ENCODE measurements at regions not wholly inside any gene's neighbourhood (a gene's known extent, or its start where the extent isn't known, plus 50 kb on each side); places are given as distances from the start of the nearest gene placed in this dataset.
"Not testable (repeated sequence)": the region's sequence is repeated elsewhere in the genome, so short reads cannot be mapped to it uniquely, and the experiment has no call there.

GRCh38 chr9:92208693-92209524 is 84.6 kb downstream of the IARS1 start:
- in situ Hi-C loops (cut with HindIII; ENCODE audit: low pct_unique_long_range_greater_than_20kb, low sequenced_read_pairs) (no loop called here), intact Hi-C loops (cut with micrococcal nuclease; ENCODE audit: unreplicated experiment) (no loop called here)
- Histone ChIP-seq H3K4me1 (ENCODE audit: control insufficient read depth, insufficient read depth, low read length) (no peaks in the 10 kb centered on the region), H3K4me3 (ENCODE audit: low read depth in 2 of 2, low read length in 2 of 2) (no peak overlapping the region), H3K27ac (ENCODE audit: low read length) (no peak overlapping the region), H3K36me3 (ENCODE audit: control insufficient read depth, insufficient read depth, low read length) (peaks cover 24% of the 10 kb centered on the region), H3K9me3 (ENCODE audit: control insufficient read depth, insufficient read depth, low read depth, low read length) (no peaks in the 10 kb centered on the region), H3K27me3 (ENCODE audit: control insufficient read depth, insufficient read depth, low read length) (no peaks in the 10 kb centered on the region)
- DNase-seq (ENCODE audit: low read depth, low spot score), result no peak
- TF ChIP-seq POLR2AphosphoS5 (IDR thresholded peaks at IDR 0.05; ENCODE audit: low read depth, low read length), result no peak
- TF ChIP-seq, protein P1, sequence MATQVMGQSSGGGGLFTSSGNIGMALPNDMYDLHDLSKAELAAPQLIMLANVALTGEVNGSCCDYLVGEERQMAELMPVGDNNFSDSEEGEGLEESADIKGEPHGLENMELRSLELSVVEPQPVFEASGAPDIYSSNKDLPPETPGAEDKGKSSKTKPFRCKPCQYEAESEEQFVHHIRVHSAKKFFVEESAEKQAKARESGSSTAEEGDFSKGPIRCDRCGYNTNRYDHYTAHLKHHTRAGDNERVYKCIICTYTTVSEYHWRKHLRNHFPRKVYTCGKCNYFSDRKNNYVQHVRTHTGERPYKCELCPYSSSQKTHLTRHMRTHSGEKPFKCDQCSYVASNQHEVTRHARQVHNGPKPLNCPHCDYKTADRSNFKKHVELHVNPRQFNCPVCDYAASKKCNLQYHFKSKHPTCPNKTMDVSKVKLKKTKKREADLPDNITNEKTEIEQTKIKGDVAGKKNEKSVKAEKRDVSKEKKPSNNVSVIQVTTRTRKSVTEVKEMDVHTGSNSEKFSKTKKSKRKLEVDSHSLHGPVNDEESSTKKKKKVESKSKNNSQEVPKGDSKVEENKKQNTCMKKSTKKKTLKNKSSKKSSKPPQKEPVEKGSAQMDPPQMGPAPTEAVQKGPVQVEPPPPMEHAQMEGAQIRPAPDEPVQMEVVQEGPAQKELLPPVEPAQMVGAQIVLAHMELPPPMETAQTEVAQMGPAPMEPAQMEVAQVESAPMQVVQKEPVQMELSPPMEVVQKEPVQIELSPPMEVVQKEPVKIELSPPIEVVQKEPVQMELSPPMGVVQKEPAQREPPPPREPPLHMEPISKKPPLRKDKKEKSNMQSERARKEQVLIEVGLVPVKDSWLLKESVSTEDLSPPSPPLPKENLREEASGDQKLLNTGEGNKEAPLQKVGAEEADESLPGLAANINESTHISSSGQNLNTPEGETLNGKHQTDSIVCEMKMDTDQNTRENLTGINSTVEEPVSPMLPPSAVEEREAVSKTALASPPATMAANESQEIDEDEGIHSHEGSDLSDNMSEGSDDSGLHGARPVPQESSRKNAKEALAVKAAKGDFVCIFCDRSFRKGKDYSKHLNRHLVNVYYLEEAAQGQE (IDR thresholded peaks at IDR 0.05; ENCODE audit: insufficient read depth in 1 of 2, low read depth in 2 of 2, low read length in 1 of 2), result no peak
- no peak for TF ChIP-seq CTCF (IDR thresholded peaks at IDR 0.05)
- no peak for TF ChIP-seq TCF7L2 (IDR thresholded peaks at IDR 0.05; ENCODE audit: low read depth, low read length)
- no peak for TF ChIP-seq SIN3A (IDR thresholded peaks at IDR 0.05; ENCODE audit: borderline replicate concordance, insufficient read depth, low read depth, low read length)
- BruUV-seq (replicated peaks), result no TSS peak
- ChIA-PET POLR2A (no interaction called here), CTCF (no interaction called here)
- ATAC-seq, result no peak

GRCh38 chr9:92206488-92206887 is 87.0 kb downstream of the IARS1 start:
- ChIA-PET POLR2A (no interaction called here), CTCF (interaction anchor here (0.6 kb wide), 1 partner anchor 31 kb away, joined by 3 read pairs; no protein-coding TSS in a partner anchor)
- Histone ChIP-seq H3K4me1 (ENCODE audit: control insufficient read depth, insufficient read depth, low read length) (no peaks in the 10 kb centered on the region), H3K27ac (ENCODE audit: low read length) (no peak overlapping the region), H3K4me3 (ENCODE audit: low read depth in 2 of 2, low read length in 2 of 2) (no peak overlapping the region), H3K9me3 (ENCODE audit: control insufficient read depth, insufficient read depth, low read depth, low read length) (no peaks in the 10 kb centered on the region), H3K36me3 (ENCODE audit: control insufficient read depth, insufficient read depth, low read length) (peaks cover 16% of the 10 kb centered on the region), H3K27me3 (ENCODE audit: control insufficient read depth, insufficient read depth, low read length) (no peaks in the 10 kb centered on the region)
- no TSS peak for BruUV-seq (replicated peaks)
- TF ChIP-seq CTCF (IDR thresholded peaks at IDR 0.05) (no peak), POLR2AphosphoS5 (IDR thresholded peaks at IDR 0.05; ENCODE audit: low read depth, low read length) (no peak), SIN3A (IDR thresholded peaks at IDR 0.05; ENCODE audit: borderline replicate concordance, insufficient read depth, low read depth, low read length) (no peak), TCF7L2 (IDR thresholded peaks at IDR 0.05; ENCODE audit: low read depth, low read length) (no peak)
- TF ChIP-seq, protein P1 (IDR thresholded peaks at IDR 0.05; ENCODE audit: insufficient read depth in 1 of 2, low read depth in 2 of 2, low read length in 1 of 2), result no peak
- ATAC-seq (peak; percentile 60; the same call in 1 of the 2 replicates), DNase-seq (ENCODE audit: low read depth, low spot score) (no peak)
- intact Hi-C loops (cut with micrococcal nuclease; ENCODE audit: unreplicated experiment), result no loop called here
- in situ Hi-C loops (cut with HindIII; ENCODE audit: low pct_unique_long_range_greater_than_20kb, low sequenced_read_pairs), result no loop called here

DNA sequence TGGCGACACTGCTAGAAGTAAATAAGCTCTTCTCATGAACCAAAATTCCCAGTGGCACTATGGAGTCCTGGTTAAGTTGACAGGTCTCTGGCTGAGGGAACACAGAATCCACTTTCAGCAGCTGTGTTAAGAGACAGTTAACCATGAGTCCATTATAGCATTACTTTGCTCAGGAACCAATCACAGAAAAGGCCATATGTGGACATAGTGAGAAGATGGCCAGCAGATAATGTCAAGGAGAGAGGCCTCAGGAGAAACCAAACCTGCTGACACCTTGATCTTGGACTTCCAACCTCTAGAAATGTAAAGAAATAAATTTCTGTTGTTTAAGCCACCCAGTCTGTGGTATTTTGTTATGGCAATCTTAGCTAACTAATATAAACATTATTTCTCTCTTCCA is 88.7 kb upstream of the SPTLC1 start:
- H3K4me1 ChIP-seq (ENCODE audit: control insufficient read depth, insufficient read depth, low read length); in situ Hi-C loops (cut with HindIII; ENCODE audit: low pct_unique_long_range_greater_than_20kb, low sequenced_read_pairs); BruUV-seq (replicated peaks); H3K9me3 ChIP-seq (ENCODE audit: control insufficient read depth, insufficient read depth, low read depth, low read length); H3K36me3 ChIP-seq (ENCODE audit: control insufficient read depth, insufficient read depth, low read length); POLR2A ChIA-PET; H3K27me3 ChIP-seq (ENCODE audit: control insufficient read depth, insufficient read depth, low read length); intact Hi-C loops (cut with micrococcal nuclease; ENCODE audit: unreplicated experiment); CTCF ChIA-PET; H3K27ac ChIP-seq (ENCODE audit: low read length); DNase-seq (ENCODE audit: low read depth, low spot score); H3K4me3 ChIP-seq (ENCODE audit: low read depth in 2 of 2, low read length in 2 of 2); ATAC-seq: not testable (repeated sequence)
